PC-3 (cell line): ENCODE measurements at regions not wholly inside any gene's neighbourhood (a gene's known extent, or its start where the extent isn't known, plus 50 kb on each side); places are given as distances from the start of the nearest gene placed in this dataset.

Experiments
- ATAC-seq: fragments of 200-7000 bp; cut with Tn5 transposase; 2 replicates; pipeline ENCODE4 v1.9.1; 2020; ENCODE audit warnings: mild to moderate bottlenecking, moderate library complexity
- BruUV-seq: library from RNA; stranded (reverse); fragments of 400-500 nt; replicated peaks from 2 replicates; lab custom pipeline; 2021; lab: Mats Ljungman, UMichigan
- CTCF ChIA-PET: fragments of 300-600 bp; sonication (Branson Sonifier 250); formaldehyde crosslinking; loops from one replicate; lab custom pipeline; 2022; ENCODE audit warnings: antibody characterized with exemption; lab: Charles Lee
- POLR2A ChIA-PET: fragments of 300-600 bp; sonication (Branson Sonifier 250); formaldehyde crosslinking; loops from one replicate; lab custom pipeline; 2022; ENCODE audit warnings: antibody characterized with exemption; ENCODE audit not compliant: unreplicated experiment; lab: Charles Lee
- DNase-seq: peaks from one replicate; pipeline ENCODE4 v3.0.0-alpha.2; 2015
- H2AFZ ChIP-seq: fragments of 300-600 bp; sonication (generic); 2 replicates; pipeline ENCODE4 v1.6.0; 2016; ENCODE audit warnings: antibody characterized with exemption, low read length
- H3F3A ChIP-seq: fragments of 300-600 bp; sonication (generic); one replicate; pipeline ENCODE4 v1.6.0; 2017; ENCODE audit warnings: antibody characterized with exemption, low read length, control low read depth, mild to moderate bottlenecking; ENCODE audit not compliant: unreplicated experiment
- H3K27ac ChIP-seq: fragments of 300-600 bp; sonication (generic); 2 replicates; pipeline ENCODE4 v1.5.1; 2016; ENCODE audit warnings: mild to moderate bottlenecking, low read length
- H3K27me3 ChIP-seq: fragments of 300-600 bp; sonication (generic); 2 replicates; pipeline ENCODE4 v1.6.1; 2016; ENCODE audit warnings: low read length, mixed read lengths
- H3K36me3 ChIP-seq: fragments of 300-600 bp; sonication (generic); 2 replicates; pipeline ENCODE4 v1.6.1; 2016; ENCODE audit warnings: low read depth, mixed run types, low read length, mixed read lengths
- H3K4me1 ChIP-seq: fragments of 300-600 bp; sonication (generic); 2 replicates; pipeline ENCODE4 v1.5.1; 2016; ENCODE audit warnings: low read length; ENCODE audit not compliant: insufficient read depth
- H3K4me2 ChIP-seq: fragments of 300-600 bp; sonication (generic); 2 replicates; pipeline ENCODE4 v1.6.0; 2016; ENCODE audit warnings: low read length
- H3K4me3 ChIP-seq: fragments of 300-600 bp; sonication (generic); 2 replicates; pipeline ENCODE4 v1.5.1; 2016; ENCODE audit warnings: mild to moderate bottlenecking, low read length, mixed read lengths
- H3K79me2 ChIP-seq: fragments of 300-600 bp; sonication (generic); 2 replicates; pipeline ENCODE4 v1.6.1; 2017; ENCODE audit warnings: low read length, mixed read lengths
- H3K9ac ChIP-seq: fragments of 300-600 bp; sonication (generic); 2 replicates; pipeline ENCODE4 v1.6.0; 2016; ENCODE audit warnings: mild to moderate bottlenecking, low read length
- H3K9me2 ChIP-seq: fragments of 300-600 bp; sonication (generic); replicated peaks from 2 replicates; pipeline ENCODE4 v1.6.1; 2016; ENCODE audit warnings: mixed run types, low read length, mixed read lengths
- H3K9me3 ChIP-seq: fragments of 300-600 bp; sonication (generic); 2 replicates; pipeline ENCODE4 v1.6.1; 2016; ENCODE audit warnings: low read length, mixed read lengths
- H4K20me1 ChIP-seq: fragments of 300-600 bp; sonication (generic); 2 replicates; pipeline ENCODE4 v1.6.1; 2016; ENCODE audit warnings: low read length, mixed read lengths
- CTCF ChIP-seq: fragments of 300-600 bp; sonication (generic); conservative IDR thresholded peaks from 2 replicates; pipeline ENCODE4 v1.5.1; 2017; ENCODE audit warnings: antibody characterized with exemption, low read depth, mild to moderate bottlenecking, low read length
- EZH2 ChIP-seq: fragments of 300-600 bp; sonication (generic); IDR thresholded peaks from one replicate; pipeline ENCODE4 v1.6.1; 2017; ENCODE audit warnings: antibody characterized with exemption, mild to moderate bottlenecking, low read length; ENCODE audit not compliant: unreplicated experiment
- EZH2phosphoT487 ChIP-seq: fragments of 300-600 bp; sonication (generic); IDR thresholded peaks from 2 replicates; pipeline ENCODE4 v1.6.1; 2018; ENCODE audit warnings: mild to moderate bottlenecking, antibody characterized with exemption, low read length, borderline replicate concordance
- intact Hi-C: fragments of 100-400 bp; cut with micrococcal nuclease; formaldehyde crosslinking; loops from 2 replicates; pipeline ENCODE4 v1.9.0; 2023

DNA sequence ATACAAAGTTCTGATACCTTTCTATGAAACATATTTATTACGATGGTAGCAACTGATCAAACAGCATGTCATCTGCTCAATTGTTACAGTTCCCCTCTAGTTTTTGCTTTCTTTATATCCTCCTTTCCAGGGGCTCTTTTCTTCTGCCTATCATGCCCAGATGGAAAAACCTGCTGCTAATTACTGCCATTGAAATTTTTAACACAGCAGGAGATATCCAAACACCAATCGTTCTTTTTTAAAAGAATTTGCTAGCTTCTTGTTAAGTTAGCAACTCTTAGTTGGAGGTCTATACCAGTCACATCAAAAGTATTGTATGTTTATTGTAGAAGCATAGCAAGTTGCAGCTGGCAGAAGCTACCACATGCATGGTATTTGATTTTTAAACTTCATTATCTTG is 768.5 kb downstream of the NXPH1 start:
- ChIA-PET CTCF (no interaction called here), POLR2A (no interaction called here)
- H3K27me3 ChIP-seq, result no peaks in the 10 kb centered on the region
- H3F3A ChIP-seq, result no peaks in the 10 kb centered on the region
- H3K9me2 ChIP-seq, result no peaks in the 10 kb centered on the region
- intact Hi-C loops, result no loop called here
- no peak overlapping the region for H2AFZ ChIP-seq
- no peak overlapping the region for H3K4me3 ChIP-seq
- H3K79me2 ChIP-seq, result no peaks in the 10 kb centered on the region
- no peak overlapping the region for H3K4me2 ChIP-seq
- ATAC-seq (no peak), DNase-seq (no peak)
- no peak overlapping the region for H3K9ac ChIP-seq
- TF ChIP-seq EZH2 (no peak), CTCF (no peak), EZH2phosphoT487 (no peak)
- no peaks in the 10 kb centered on the region for H3K36me3 ChIP-seq
- H3K4me1 ChIP-seq, result no peaks in the 10 kb centered on the region
- H3K27ac ChIP-seq, result no peak overlapping the region
- 0 out of 2 replicates have a peak, but pooled peaks cover 3% of the 10 kb centered on the region for H3K9me3 ChIP-seq
- BruUV-seq, result no TSS peak
- H4K20me1 ChIP-seq, result no peaks in the 10 kb centered on the region

- CTCF ChIA-PET, result no interaction called here
Observed at GRCh38 chr7:9204571-9204970, 771.2 kb downstream of the NXPH1 start.

DNA sequence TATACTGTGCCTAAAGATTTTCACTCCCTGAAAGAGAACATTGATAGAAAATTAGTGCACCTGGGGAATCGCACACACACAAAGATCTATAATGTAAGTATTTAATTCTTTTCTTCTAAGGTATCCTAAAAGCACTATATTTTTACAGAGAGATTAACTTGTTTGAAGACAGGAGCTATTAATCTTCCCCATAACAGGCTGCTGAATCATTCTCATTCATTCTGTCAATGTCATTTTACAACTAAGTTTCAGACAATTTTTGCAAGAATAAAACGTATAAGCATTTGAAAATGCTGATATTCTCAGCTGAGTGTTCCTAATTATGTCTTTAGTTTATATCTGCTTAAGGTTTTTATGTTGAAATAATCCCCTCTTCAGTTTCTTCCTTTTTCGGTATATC is 776.7 kb downstream of the NXPH1 start:
- CTCF ChIA-PET, result no interaction called here
- DNase-seq (no peak), ATAC-seq (no peak)
- no peak overlapping the region for H3K4me2 ChIP-seq
- H3F3A ChIP-seq, result no peaks in the 10 kb centered on the region
- H3K9me2 ChIP-seq, result no peaks in the 10 kb centered on the region
- H2AFZ ChIP-seq, result no peak overlapping the region
- H3K79me2 ChIP-seq, result no peaks in the 10 kb centered on the region
- no peak overlapping the region for H3K27ac ChIP-seq
- H3K27me3 ChIP-seq, result no peaks in the 10 kb centered on the region
- TF ChIP-seq CTCF (no peak), EZH2phosphoT487 (no peak), EZH2 (no peak)
- no peak overlapping the region for H3K4me3 ChIP-seq
- intact Hi-C loops, result no loop called here
- no peaks in the 10 kb centered on the region for H4K20me1 ChIP-seq
- no TSS peak for BruUV-seq
- H3K36me3 ChIP-seq, result no peaks in the 10 kb centered on the region
- no peaks in the 10 kb centered on the region for H3K9me3 ChIP-seq
- POLR2A ChIA-PET, result no interaction called here
- H3K4me1 ChIP-seq, result no peaks in the 10 kb centered on the region
- no peak overlapping the region for H3K9ac ChIP-seq

More at GRCh38 chr7:9204571-9204970, 771.2 kb downstream of the NXPH1 start:
- TF ChIP-seq EZH2 (no peak), CTCF (no peak), EZH2phosphoT487 (no peak)
- H3K27me3 ChIP-seq, result no peaks in the 10 kb centered on the region
- H3K9me2 ChIP-seq, result no peaks in the 10 kb centered on the region
- no peaks in the 10 kb centered on the region for H4K20me1 ChIP-seq
- no peak overlapping the region for H3K9ac ChIP-seq
- DNase-seq, result no peak
- H3F3A ChIP-seq, result no peaks in the 10 kb centered on the region
- H3K79me2 ChIP-seq, result no peaks in the 10 kb centered on the region
- POLR2A ChIA-PET, result no interaction called here
- H3K36me3 ChIP-seq, result no peaks in the 10 kb centered on the region
- no peak overlapping the region for H3K4me2 ChIP-seq
- no peak for ATAC-seq
- no TSS peak for BruUV-seq
- no peak overlapping the region for H2AFZ ChIP-seq
- no peak overlapping the region for H3K4me3 ChIP-seq
- no peaks in the 10 kb centered on the region for H3K4me1 ChIP-seq
- no peak overlapping the region for H3K27ac ChIP-seq
- H3K9me3 ChIP-seq, result no peaks in the 10 kb centered on the region
- intact Hi-C loops, result no loop called here
